ENCODE measurements at regions not wholly inside any gene's neighbourhood (a gene's known extent, or its start where the extent isn't known, plus 50 kb on each side); places are given as distances from the start of the nearest gene placed in this dataset.
"Not testable (repeated sequence)": the region's sequence is repeated elsewhere in the genome, so short reads cannot be mapped to it uniquely, and the experiment has no call there.

DNA sequence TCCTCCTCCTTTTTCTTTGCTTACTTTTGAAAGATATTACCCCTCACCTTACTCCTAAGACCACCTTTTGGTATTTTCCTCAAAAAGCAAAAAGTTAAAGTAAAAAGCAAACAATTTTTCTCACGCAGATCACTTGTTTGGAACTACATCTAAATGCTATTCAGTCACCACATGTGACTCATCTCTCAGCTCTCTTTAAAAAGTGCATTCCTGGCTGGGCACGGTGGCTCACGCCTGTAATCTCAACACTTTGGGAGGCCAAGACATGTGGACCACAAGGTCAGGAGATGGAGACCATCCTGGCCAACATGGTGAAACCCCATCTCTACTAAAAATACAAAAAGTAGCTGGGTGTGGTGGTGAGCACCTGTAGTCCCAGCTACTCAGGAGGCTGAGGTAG lies 218.0 kb downstream of the HS3ST3B1 start:
- DNase-seq = not testable (repeated sequence)

- DNase-seq = no peak
Observed at GRCh38 chr17:14514973-14515372, 214.1 kb downstream of the HS3ST3B1 start.

GRCh38 chr17:14513835-14514234 lies 213.0 kb downstream of the HS3ST3B1 start:
- no peak for DNase-seq

DNA sequence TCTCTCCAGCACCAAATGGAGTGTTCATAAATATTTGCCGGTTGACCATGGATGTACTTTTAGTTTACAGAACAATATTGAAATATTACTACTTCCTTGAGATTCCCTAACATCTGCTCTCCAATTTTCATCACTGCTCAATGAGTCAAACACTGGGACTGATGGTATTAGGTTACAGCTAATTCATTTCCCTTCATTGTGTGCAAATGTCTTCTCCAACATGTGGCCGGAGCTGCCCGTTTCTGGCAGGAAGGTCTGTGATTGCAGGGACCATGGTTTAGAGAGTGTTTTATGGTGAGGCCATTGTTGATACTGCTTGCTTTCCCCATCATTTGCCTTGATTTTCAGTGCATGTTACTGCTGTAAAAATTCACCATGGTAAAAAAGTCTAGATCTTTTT lies 209.3 kb downstream of the HS3ST3B1 start:
- DNase-seq = no peak

DNA sequence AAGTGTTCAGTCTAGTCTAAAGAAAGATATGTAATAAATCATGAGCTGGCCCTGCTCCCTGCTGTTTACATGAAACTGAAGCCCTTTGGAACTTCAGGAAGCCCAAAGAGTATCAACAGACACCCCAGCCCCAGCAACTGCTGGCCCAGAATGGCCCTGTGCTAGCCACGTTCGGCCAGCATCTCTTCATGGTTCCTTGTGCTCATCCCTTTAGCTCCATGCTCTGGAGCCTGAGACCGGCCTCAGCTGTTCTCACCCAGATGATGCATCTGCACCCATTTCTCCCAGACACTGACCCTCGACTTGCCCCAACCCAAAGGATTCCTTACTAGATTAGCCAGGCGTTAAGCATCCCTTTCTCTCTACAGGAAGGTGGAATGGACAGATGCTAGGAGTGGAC lies 207.3 kb downstream of the HS3ST3B1 start:
- no peak for DNase-seq

DNA sequence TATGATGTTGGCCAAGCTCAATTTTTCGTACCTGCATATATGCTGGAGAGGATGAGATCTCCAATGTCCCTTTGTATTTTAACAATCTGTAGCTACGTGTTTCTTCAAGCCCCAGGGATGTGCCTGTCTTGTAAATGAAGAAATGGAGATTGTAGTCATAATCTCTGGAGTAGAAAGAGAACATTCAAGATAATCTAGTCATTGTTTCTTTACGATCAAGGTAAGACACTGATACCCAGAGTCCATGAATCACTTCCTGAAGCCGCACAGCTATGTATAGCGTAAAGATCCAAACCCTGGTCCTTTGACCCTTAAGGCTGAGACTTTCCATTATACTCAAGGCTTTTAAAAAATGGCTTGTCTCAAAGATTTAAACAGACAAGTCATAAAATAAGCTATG lies 205.5 kb downstream of the HS3ST3B1 start:
- DNase-seq = no peak

DNA sequence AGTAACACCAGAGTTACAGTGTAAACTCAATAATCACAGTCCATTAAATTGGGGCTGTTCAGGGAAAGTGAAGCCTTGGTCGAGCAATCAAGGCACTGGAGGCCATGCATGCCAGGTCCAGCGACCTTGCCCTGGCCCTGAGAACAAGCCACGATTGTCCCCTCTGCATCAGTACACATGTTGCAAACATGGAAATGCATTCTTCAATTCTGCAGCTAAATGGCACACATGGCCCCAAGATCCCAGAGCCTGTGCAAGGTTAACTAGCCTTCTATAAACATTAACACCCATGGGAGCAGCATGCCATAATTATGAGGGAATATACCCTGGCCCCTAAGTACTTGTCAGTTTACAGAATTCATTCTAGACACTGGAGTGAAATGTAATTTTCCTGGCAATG lies 204.7 kb downstream of the HS3ST3B1 start:
- no peak for DNase-seq

- DNase-seq = no peak
Observed at GRCh38 chr17:14499976-14500375, 199.1 kb downstream of the HS3ST3B1 start.

- no peak for DNase-seq
Observed at GRCh38 chr17:14498812-14499211, 197.9 kb downstream of the HS3ST3B1 start.

DNA sequence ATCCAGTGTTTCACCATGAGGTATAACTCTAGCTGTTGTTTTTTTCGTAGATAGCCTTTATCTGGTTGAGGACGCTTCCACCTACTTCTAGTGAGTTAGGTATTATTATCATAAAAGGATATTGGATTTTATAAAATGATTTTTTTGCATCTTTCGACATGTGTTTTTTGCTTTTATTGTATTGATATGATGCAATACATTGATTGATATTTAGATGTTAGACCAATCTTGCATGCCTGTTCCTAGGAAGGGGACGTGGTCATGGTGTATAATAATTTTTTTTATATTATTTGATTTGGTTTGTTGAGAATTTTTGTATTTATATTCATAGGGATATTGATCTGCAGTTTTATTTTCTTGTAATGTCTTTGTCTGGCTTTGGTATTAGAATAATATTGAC lies 193.3 kb downstream of the HS3ST3B1 start:
- DNase-seq = no peak

- DNase-seq = no peak
Observed at GRCh38 chr17:14489986-14490385, 189.1 kb downstream of the HS3ST3B1 start.

GRCh38 chr17:14488958-14489550 lies 188.2 kb downstream of the HS3ST3B1 start:
- no peak for DNase-seq

DNA sequence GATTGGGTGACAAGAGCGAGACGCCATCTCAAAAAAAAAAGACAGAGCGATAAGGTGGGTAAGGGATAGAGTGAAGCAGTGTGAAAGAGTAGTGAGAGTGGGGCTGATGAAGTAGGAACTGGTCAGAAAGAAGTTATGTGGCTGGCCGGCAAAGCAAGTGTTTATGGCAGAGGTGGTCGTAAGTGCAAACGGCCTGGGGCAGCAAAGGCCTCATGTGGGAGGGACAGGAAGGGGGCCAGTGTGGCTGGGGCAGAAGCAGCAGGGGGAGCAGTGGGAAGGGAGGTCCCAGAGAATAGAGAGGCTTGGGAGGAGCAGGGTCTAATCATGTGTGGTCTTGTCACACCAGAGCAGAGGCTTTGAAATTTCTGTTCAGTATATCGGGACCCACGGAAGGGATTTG lies 186.2 kb downstream of the HS3ST3B1 start:
- DNase-seq = no peak

DNA sequence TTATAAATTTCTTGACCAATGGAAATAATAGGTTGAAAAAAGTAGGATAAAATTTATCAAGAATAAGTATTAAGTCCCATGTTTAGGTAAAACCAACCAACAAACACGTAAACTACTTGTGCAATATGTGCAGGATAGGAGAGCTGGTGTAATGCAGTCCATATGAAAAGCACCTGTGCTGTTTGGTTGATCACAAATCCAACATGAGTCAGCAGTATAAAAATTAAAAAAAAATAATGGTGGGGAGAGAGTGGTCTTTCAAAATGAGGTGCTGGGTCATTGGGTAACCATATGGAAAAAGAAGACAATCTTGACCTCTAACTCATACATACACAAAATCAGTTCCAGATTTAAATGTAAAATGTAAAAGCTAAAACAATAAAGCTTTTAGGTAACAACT lies 181.8 kb downstream of the HS3ST3B1 start:
- DNase-seq = no peak

DNA sequence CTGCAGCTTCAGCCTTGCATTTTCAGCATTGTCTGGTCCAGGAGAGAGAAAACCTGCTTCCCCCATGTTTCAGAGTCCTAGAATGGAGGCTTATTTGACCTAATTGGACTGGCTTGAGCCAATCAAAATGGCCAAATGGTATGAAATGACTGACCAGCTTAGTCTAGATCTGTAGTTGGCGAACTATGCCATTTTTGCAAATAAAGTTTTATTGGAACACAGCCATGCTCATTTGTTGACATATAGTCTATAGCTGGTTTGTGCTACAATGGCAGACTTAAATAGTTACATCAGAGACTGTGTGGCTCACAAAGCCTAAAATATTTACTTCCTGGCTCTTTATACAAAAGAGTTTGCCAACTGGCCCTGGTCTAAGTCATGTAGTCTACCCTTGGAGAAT lies 180.8 kb downstream of the HS3ST3B1 start:
- no peak for DNase-seq

- DNase-seq = no peak
Observed at GRCh38 chr17:14474591-14474990, 173.7 kb downstream of the HS3ST3B1 start.

DNA sequence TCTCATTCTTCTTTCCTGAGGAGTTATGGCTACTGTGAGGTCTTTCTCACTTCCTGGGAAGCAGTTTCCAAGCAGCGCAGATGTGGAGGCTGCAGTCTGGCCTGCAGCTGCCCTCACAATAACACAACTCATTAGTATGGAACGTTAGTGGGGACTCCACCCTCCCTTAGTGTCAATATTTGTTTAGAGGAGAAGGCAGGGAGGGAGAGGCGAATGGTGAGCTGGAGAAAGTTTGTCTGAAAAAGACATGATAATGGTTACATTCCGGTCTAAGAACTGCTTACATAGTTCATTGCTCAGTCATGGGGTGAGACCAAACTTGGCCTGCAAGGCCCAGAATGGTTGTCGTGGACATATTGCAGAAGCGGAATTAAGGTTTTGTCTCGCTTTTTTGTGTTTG lies 170.2 kb downstream of the HS3ST3B1 start:
- DNase-seq = no peak

GRCh38 chr17:14470417-14470816 lies 169.5 kb downstream of the HS3ST3B1 start:
- no peak for DNase-seq

DNA sequence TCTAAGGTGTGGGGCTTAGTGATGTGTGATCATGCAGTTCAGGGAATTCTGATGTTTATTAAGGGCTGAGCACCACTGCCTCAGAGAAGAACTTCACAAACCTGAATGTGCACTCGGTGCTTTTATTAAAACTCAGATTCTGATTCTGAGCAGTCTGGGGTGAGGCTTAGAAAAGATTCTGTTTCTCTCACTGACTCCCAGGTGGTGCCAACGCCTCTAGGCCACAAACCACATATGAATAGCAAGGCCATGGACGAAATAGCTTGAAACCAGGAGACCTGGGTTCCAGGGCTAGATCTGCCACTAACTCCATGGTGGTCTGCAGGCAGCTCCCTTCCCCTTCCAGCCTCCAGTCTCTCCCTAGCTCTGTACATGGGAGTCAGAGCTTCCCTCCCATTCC lies 169.1 kb downstream of the HS3ST3B1 start:
- DNase-seq = no peak

- no peak for DNase-seq
Observed at GRCh38 chr17:14468858-14469257, 168.0 kb downstream of the HS3ST3B1 start.

DNA sequence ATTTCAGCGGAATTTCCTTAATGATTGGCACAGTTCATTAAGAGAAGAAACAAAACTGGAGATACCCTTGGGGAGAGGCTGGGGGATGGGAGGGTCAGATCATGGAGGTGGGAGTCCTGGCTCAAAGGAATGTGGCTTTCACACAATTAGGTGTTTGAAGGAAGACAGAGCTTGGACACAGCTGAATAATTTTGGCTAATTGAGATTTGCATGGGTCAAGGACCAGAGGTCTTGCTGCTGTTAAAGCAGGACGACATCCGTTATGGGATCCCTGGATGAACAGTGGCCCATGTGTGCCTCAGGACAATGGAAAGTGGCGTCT lies 160.3 kb downstream of the HS3ST3B1 start:
- no peak for DNase-seq

GRCh38 chr17:14460516-14461226 lies 159.8 kb downstream of the HS3ST3B1 start:
- DNase-seq = no peak

GRCh38 chr17:14459955-14460354 lies 159.1 kb downstream of the HS3ST3B1 start:
- DNase-seq = no peak

GRCh38 chr17:14458724-14459123 lies 157.8 kb downstream of the HS3ST3B1 start:
- DNase-seq = no peak

DNA sequence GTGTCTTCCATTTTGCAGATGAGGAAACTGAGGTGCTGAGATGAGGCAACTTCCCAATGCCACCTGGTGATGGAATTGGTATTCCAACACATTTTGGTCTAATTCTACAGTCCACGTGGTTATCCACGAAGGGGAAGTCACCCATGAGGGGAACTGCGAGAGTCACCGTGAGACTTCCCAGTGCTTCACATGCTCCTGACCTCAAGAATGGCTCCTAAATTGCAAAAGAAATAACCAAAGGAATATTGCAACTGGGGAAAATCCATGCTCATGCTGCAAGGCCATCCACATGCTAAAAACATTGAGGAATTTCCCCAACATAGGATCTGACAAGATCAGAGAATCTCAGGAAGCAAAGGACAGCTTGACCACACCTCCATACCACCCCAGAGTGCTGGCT lies 153.9 kb downstream of the HS3ST3B1 start:
- DNase-seq = no peak

Data from stimulated activated CD4-positive, alpha-beta T cell treated with anti-CD3 and anti-CD28 coated beads, Interleukin-4, amount 100 ng/mL, for 4 hours (primary cell).